A549 (cell line): ENCODE measurements at regions not wholly inside any gene's neighbourhood (a gene's known extent, or its start where the extent isn't known, plus 50 kb on each side); places are given as distances from the start of the nearest gene placed in this dataset.

Experiments
- ATAC-seq, 2 experiments: fragments of 200-7000 bp in 1 of 2; fragments of >200 bp in 1 of 2; cut with Nextera tagmentation in 1 of 2; cut with Tn5 transposase in 1 of 2; 3 replicates each; pipeline versions ENCODE4 v1.8.0 to v1.9.1; 2018 to 2020; ENCODE audit warnings: mild to moderate bottlenecking in 1 of 2, moderate library complexity in 1 of 2
- CTCF ChIA-PET: fragments of 300-600 bp; sonication (Branson Sonifier 250); formaldehyde crosslinking; extraction: SDS; loops from one replicate; lab custom pipeline; 2021; ENCODE audit warnings: antibody characterized with exemption, inconsistent platforms; lab: Yijun Ruan, JAX
- POLR2A ChIA-PET: fragments of 350-600 bp; formaldehyde crosslinking; extraction: SDS; loops from one replicate; lab custom pipeline; 2021; ENCODE audit warnings: antibody characterized with exemption, inconsistent platforms; lab: Yijun Ruan, JAX
- DNase-seq, 2 experiments: peaks; one replicate each; pipeline versions ENCODE4 v3.0.0 to v3.0.0-alpha.2; 2011 to 2016; ENCODE audit warnings: low read depth in 1 of 2, low spot score in 1 of 2
- FAIRE-seq: peaks from 2 replicates; lab custom pipeline; 2011; peaks lifted over from hg19 to GRCh38; lab: Jason Lieb, UNC
- H3K27ac ChIP-seq, 2 experiments: fragments of >200 bp; sonication (Bioruptor Twin); formaldehyde crosslinking; 3 replicates each; pipeline ENCODE4 v1.5.1; 2016 to 2017
- H3K4me1 ChIP-seq: fragments of >200 bp; sonication (Bioruptor Twin); formaldehyde crosslinking; 3 replicates; pipeline ENCODE4 v1.6.1; 2016
- H3K4me2 ChIP-seq: fragments of >200 bp; sonication (Bioruptor Twin); formaldehyde crosslinking; 3 replicates; pipeline ENCODE4 v1.6.1; 2016
- H3K4me3 ChIP-seq: fragments of >200 bp; sonication (Bioruptor Twin); formaldehyde crosslinking; 3 replicates; pipeline ENCODE4 v1.5.1; 2016
- H3K9me3 ChIP-seq: fragments of >200 bp; sonication (Bioruptor Twin); formaldehyde crosslinking; 3 replicates; pipeline ENCODE4 v1.6.1; 2016
- CBX2 ChIP-seq: fragments of 200-600 bp; sonication (generic); IDR thresholded peaks from 2 replicates; pipeline ENCODE4 v1.6.1; 2016; ENCODE audit warnings: low read depth, mild to moderate bottlenecking, borderline replicate concordance
- CBX8 ChIP-seq: fragments of 200-600 bp; sonication (generic); IDR thresholded peaks from 2 replicates; pipeline ENCODE4 v1.6.1; 2016
- CHD2 ChIP-seq: fragments of 150-350 bp; IDR thresholded peaks from 2 replicates; pipeline ENCODE4 v1.6.1; 2014; ENCODE audit warnings: low read length; ENCODE audit not compliant: partially characterized antibody
- EHF ChIP-seq: fragments of 250-450 bp; sonication (Bioruptor Pico); IDR thresholded peaks from 2 replicates; pipeline ENCODE4 v1.5.0; 2020; ENCODE audit warnings: mild to moderate bottlenecking
- FOSB ChIP-seq: fragments of 250-450 bp; sonication (Bioruptor Pico); IDR thresholded peaks from 2 replicates; pipeline ENCODE4 v1.5.0; 2020; ENCODE audit warnings: mild to moderate bottlenecking, moderate library complexity
- FOXS1 ChIP-seq: fragments of 250-450 bp; sonication (Bioruptor Pico); IDR thresholded peaks from 2 replicates; pipeline ENCODE4 v1.5.0; 2020; ENCODE audit warnings: mild to moderate bottlenecking, moderate library complexity
- HDAC2 ChIP-seq: fragments of 200-600 bp; sonication (generic); IDR thresholded peaks from 2 replicates; pipeline ENCODE4 v1.6.1; 2016
- HEYL ChIP-seq: fragments of 250-450 bp; sonication (Bioruptor Pico); IDR thresholded peaks from 2 replicates; pipeline ENCODE4 v1.8.0; 2021; ENCODE audit warnings: mild to moderate bottlenecking, moderate library complexity
- HOXB5 ChIP-seq: fragments of 250-450 bp; sonication (Bioruptor Pico); IDR thresholded peaks from 2 replicates; pipeline ENCODE4 v1.5.0; 2020; ENCODE audit warnings: mild to moderate bottlenecking, moderate library complexity
- KDM1A ChIP-seq: fragments of 200-600 bp; sonication (generic); IDR thresholded peaks from 2 replicates; pipeline ENCODE4 v1.6.1; 2016; ENCODE audit warnings: low read depth, mild to moderate bottlenecking
- MAFK ChIP-seq: fragments of 450-650 bp; IDR thresholded peaks from 2 replicates; pipeline ENCODE4 v1.6.1; 2014; ENCODE audit not compliant: partially characterized antibody
- MYC ChIP-seq: IDR thresholded peaks from 2 replicates; pipeline ENCODE4 v1.6.1; 2012; ENCODE audit warnings: mild to moderate bottlenecking, inconsistent platforms, low read length, improper control_type of control experiment, borderline replicate concordance
- NFE2L2 ChIP-seq: fragments of 150-350 bp; conservative IDR thresholded peaks from 2 replicates; pipeline ENCODE4 v1.6.1; 2014; ENCODE audit warnings: low read length
- RFX5 ChIP-seq: fragments of 450-650 bp; IDR thresholded peaks from 2 replicates; pipeline ENCODE4 v1.7.1; 2014; ENCODE audit warnings: antibody characterized with exemption, mild to moderate bottlenecking, moderate library complexity
- RNF2 ChIP-seq: fragments of 200-600 bp; sonication (generic); IDR thresholded peaks from 2 replicates; pipeline ENCODE4 v1.6.1; 2016; ENCODE audit warnings: low read depth, mild to moderate bottlenecking, antibody characterized with exemption, moderate library complexity, borderline replicate concordance
- SREBF2 ChIP-seq: fragments of 450-650 bp; IDR thresholded peaks from 2 replicates; pipeline ENCODE4 v1.6.1; 2014; ENCODE audit warnings: mild to moderate bottlenecking, moderate library complexity
- TFCP2L1 ChIP-seq: fragments of 250-450 bp; sonication (Bioruptor Pico); IDR thresholded peaks from 2 replicates; pipeline ENCODE4 v1.5.0; 2021; ENCODE audit warnings: mild to moderate bottlenecking
- TP53 ChIP-seq: fragments of 250-450 bp; sonication (Bioruptor Pico); IDR thresholded peaks from 2 replicates; pipeline ENCODE4 v1.5.0; 2021; ENCODE audit warnings: mild to moderate bottlenecking, moderate library complexity
- ZC3H11A ChIP-seq: fragments of 450-650 bp; IDR thresholded peaks from 2 replicates; pipeline ENCODE4 v1.6.1; 2014; ENCODE audit warnings: antibody characterized with exemption, mild to moderate bottlenecking
- ZFP36 ChIP-seq: fragments of 450-650 bp; IDR thresholded peaks from 2 replicates; pipeline ENCODE4 v1.6.1; 2014; ENCODE audit warnings: borderline replicate concordance; ENCODE audit not compliant: partially characterized antibody
- WGBS: methylation state at CpG from one replicate; pipeline ENCODE4 v1.1.6; 2017; ENCODE audit errors: missing lambda C conversion rate; 5-methylcytosine and 5-hydroxymethylcytosine counted together
- TF ChIP-seq, protein P1 (sequence below): fragments of >200 bp; sonication (Bioruptor Twin); formaldehyde crosslinking; IDR thresholded peaks from 3 replicates; pipeline ENCODE4 v1.6.1; 2016
- TF ChIP-seq, protein P2 (sequence below): fragments of >200 bp; sonication (Bioruptor Twin); formaldehyde crosslinking; IDR thresholded peaks from 3 replicates; pipeline ENCODE4 v1.5.1; 2016
- TF ChIP-seq, protein P3 (sequence below): fragments of 450-650 bp; IDR thresholded peaks from 2 replicates; pipeline ENCODE4 v1.6.1; 2014; ENCODE audit warnings: antibody characterized with exemption
- TF ChIP-seq, protein P4 (sequence below): fragments of 150-350 bp; IDR thresholded peaks from 2 replicates; pipeline ENCODE4 v1.6.1; 2014; ENCODE audit warnings: low read depth, mild to moderate bottlenecking, low read length

DNA sequence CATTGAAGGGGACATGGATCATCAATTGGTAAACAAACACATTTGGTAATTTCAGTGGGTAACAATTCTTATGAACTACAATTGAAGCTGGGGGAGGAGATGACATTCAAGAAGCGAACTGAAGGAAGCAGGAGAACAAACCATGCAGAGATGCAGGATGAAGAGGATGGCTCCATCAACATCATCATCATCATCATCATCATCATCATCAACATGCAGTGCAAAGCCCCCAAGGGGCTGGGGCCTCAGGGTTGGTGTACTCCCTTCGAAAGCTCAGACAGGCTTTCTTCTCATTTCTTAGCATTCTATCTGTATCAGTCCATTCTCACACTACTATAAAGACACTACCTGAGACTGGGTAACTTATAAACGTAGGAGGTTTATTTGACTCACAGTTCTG, 105.8 kb downstream of the DUSP10 start:
- ATAC-seq, result no peak
- CTCF ChIA-PET, result interaction anchor here (1.8 kb wide), 1 partner anchor 11 kb away, joined by 4 read pairs; no protein-coding TSS in a partner anchor
- no peak for FAIRE-seq

DNA sequence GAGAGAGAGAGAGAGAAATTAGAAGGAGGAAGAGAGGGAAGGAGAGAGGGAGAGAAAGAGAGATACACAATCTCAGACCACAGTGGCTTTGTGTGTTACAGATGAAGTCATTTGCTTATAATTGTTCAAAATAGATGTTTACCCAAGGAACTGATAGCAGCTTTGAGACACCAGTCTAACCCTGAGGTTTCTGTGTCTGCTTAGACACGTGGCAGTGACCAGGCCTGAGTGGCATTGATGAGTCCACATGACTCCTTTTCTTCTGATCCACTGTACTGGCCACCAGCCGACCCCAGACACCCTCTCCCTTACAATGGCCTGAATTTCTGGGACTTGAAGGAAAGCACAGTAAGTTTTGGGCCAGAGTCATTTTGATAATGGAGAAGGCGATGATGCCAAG, 104.9 kb downstream of the DUSP10 start:
- Histone ChIP-seq H3K9me3 (no peaks in the 10 kb centered on the region), H3K27ac (no peak overlapping the region), H3K4me3 (no peak overlapping the region), H3K4me2 (no peak overlapping the region), H3K4me1 (no peaks in the 10 kb centered on the region)
- FAIRE-seq (no peak), ATAC-seq (no peak), DNase-seq (no peak)
- 62% methylated on average over 3 of the region's 3 CpGs for WGBS
- TF ChIP-seq, protein P1, sequence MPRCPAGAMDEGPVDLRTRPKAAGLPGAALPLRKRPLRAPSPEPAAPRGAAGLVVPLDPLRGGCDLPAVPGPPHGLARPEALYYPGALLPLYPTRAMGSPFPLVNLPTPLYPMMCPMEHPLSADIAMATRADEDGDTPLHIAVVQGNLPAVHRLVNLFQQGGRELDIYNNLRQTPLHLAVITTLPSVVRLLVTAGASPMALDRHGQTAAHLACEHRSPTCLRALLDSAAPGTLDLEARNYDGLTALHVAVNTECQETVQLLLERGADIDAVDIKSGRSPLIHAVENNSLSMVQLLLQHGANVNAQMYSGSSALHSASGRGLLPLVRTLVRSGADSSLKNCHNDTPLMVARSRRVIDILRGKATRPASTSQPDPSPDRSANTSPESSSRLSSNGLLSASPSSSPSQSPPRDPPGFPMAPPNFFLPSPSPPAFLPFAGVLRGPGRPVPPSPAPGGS, result no peak
- TF ChIP-seq KDM1A (no peak), TFCP2L1 (CRISPR knock-in tag) (no peak), HOXB5 (CRISPR knock-in tag) (no peak), RNF2 (no peak), MYC (no peak), HEYL (no peak), MAFK (no peak), FOXS1 (CRISPR knock-in tag) (no peak), TP53 (CRISPR knock-in tag) (no peak), CBX8 (no peak), RFX5 (no peak), NFE2L2 (no peak), ZC3H11A (no peak), CBX2 (no peak)
- TF ChIP-seq, protein P2, sequence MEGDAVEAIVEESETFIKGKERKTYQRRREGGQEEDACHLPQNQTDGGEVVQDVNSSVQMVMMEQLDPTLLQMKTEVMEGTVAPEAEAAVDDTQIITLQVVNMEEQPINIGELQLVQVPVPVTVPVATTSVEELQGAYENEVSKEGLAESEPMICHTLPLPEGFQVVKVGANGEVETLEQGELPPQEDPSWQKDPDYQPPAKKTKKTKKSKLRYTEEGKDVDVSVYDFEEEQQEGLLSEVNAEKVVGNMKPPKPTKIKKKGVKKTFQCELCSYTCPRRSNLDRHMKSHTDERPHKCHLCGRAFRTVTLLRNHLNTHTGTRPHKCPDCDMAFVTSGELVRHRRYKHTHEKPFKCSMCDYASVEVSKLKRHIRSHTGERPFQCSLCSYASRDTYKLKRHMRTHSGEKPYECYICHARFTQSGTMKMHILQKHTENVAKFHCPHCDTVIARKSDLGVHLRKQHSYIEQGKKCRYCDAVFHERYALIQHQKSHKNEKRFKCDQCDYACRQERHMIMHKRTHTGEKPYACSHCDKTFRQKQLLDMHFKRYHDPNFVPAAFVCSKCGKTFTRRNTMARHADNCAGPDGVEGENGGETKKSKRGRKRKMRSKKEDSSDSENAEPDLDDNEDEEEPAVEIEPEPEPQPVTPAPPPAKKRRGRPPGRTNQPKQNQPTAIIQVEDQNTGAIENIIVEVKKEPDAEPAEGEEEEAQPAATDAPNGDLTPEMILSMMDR, result no peak
- TF ChIP-seq, protein P3, sequence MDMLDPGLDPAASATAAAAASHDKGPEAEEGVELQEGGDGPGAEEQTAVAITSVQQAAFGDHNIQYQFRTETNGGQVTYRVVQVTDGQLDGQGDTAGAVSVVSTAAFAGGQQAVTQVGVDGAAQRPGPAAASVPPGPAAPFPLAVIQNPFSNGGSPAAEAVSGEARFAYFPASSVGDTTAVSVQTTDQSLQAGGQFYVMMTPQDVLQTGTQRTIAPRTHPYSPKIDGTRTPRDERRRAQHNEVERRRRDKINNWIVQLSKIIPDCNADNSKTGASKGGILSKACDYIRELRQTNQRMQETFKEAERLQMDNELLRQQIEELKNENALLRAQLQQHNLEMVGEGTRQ, result no peak
- TF ChIP-seq, protein P4, sequence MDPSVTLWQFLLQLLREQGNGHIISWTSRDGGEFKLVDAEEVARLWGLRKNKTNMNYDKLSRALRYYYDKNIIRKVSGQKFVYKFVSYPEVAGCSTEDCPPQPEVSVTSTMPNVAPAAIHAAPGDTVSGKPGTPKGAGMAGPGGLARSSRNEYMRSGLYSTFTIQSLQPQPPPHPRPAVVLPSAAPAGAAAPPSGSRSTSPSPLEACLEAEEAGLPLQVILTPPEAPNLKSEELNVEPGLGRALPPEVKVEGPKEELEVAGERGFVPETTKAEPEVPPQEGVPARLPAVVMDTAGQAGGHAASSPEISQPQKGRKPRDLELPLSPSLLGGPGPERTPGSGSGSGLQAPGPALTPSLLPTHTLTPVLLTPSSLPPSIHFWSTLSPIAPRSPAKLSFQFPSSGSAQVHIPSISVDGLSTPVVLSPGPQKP, result no peak
- ChIA-PET POLR2A (no interaction called here), CTCF (no interaction called here)

More for the DNA sequence above, 105.8 kb downstream of the DUSP10 start:
- Histone ChIP-seq H3K4me1 (no peaks in the 10 kb centered on the region), H3K27ac (no peak overlapping the region), H3K4me3 (no peak overlapping the region), H3K4me2 (no peak overlapping the region), H3K9me3 (no peaks in the 10 kb centered on the region)
- POLR2A ChIA-PET, result no interaction called here
- TF ChIP-seq CBX2, result no peak
- no peak for TF ChIP-seq HDAC2
- no peak for TF ChIP-seq ZFP36
- no peak for TF ChIP-seq ZC3H11A
- no peak for TF ChIP-seq SREBF2
- TF ChIP-seq MAFK, result no peak
- no peak for TF ChIP-seq FOXS1 (CRISPR knock-in tag)
- TF ChIP-seq, protein P4, result no peak
- TF ChIP-seq HOXB5 (CRISPR knock-in tag), result no peak
- no peak for TF ChIP-seq CHD2
- no peak for TF ChIP-seq FOSB (CRISPR knock-in tag)
- TF ChIP-seq EHF (CRISPR knock-in tag), result no peak
- no peak for DNase-seq
- WGBS, result 56% methylated on average over 3 of the region's 3 CpGs
